ENCODE measurements at regions not wholly inside any gene's neighbourhood (a gene's known extent, or its start where the extent isn't known, plus 50 kb on each side); places are given as distances from the start of the nearest gene placed in this dataset.
A peak's percentile ranks its signal among the peaks of the same experiment; 100 is the strongest.
"Not testable (repeated sequence)": the region's sequence is repeated elsewhere in the genome, so short reads cannot be mapped to it uniquely, and the experiment has no call there.

DNA sequence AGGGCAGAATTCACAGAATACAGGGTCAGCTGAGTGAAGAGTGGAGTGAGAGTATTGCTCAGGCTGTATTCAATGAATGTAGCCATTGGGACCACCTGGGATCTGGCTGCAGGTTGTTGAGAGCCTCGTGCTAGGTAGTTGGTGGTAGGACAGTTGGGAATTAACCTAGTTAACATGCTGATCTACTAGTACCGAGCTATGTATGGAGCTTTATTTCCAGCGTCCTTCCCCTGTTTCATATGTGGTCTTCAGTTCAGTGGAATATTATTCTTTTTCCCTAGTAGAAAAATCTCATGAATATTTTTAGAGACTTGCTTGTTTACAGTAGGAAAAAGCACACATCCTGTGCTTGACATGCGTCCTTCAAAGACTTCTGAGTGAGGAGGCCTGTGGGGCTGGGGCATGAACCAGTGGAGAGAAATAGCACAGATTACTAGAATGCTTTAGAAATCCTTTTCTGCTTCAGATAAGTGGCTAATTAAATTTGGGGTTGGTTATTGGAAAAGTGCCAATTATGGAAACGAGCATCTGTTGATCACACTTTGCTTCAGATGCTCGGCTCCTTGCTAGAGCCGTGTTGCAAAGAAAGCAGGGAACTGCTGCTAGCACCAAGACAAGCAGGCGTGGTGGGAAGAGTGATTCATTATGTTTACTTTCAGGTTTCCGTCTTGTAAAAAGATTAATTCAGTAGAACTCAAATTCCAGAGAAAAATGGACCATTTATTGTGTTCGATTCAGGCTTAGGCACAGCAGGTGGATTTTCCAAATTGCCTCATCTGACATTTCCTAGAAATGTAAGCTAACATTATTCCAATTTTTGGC lies 53.6 kb downstream of the ARF6 start:
- no peak for DNase-seq
- peak; percentile 41 for ATAC-seq

DNA sequence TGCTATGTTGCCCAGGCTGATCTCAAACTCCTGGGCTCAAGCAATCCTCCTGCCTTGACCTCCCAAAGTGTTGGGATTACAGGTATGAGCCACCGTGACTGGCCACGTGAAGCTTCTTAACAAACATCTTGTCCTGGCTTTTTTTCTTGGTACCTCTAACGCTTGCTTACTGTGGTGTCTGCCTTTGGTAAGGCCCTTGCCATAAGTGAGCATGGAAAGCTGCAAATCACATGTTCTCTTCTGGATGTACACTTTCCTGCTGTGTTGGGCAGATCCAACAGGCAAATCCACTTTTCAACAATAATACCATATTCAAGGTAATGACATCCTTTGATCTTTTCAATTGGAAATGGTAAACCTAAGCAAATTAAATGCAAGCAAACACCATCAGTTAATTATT lies 54.6 kb downstream of the ARF6 start:
- no peak for ATAC-seq
- no peak for DNase-seq

DNA sequence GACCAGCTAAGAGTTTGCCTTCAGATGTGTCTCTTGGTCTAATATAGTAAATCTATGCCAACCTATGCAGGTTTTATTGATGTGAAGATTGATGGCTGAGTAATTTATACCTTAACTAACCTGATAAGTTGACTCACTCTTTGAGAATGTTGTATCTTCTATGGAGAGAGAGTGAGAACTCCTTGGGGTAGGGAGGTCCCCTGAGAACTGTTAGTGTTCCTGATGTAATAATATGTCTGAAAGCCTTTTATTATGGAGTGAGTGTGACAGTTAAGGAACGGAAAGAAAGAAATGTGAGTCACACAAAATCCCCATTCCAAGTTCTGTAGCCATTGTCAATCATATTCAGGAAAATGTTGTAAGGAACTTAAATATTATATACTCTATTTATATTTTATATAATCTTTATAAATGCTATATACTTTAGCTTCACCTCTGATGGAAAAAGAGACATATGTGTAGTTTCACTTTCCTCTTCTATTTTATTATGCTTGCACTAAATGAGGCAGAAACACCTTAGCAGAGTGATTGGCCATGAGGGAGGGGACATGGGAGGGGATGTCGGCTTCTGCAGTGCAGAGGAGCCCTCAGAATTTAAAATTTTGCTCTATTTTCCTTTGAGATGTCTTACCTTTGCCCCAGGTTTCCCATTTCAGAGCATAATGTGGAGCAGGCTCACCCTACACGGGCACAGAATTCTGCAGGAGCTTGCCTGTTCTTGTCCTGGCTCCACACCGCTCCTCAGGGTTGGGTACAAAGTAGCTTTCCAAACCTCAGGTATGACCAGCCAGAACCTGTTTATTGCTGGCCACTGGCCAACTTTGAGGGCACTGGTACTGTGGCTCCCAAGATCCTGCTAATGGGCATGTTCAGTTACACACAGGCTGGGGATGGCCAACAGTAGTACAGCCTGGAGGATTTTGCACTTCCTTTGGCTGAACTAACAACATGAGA lies 57.7 kb downstream of the ARF6 start:
- ATAC-seq (peak; percentile 88), DNase-seq (no peak)

DNA sequence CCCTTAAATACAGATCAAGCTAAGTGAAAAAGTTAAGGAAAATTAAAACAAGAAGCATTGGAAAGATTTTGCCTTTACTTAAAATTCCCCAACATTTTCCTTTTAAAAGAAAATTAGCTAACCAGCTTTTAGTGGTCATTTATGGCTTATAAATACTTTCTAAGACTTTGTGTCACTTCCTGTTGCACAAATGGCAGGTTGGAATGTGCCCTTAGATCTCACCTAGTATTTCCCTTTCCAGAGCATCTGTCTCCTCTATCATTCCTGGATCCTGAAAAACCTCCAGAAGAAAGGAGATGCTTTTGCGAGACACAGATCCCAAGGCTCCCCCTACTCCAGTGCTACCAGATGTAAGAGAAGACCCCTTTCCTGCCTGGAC lies 58.3 kb downstream of the ARF6 start:
- ATAC-seq (no peak), DNase-seq (no peak)

DNA sequence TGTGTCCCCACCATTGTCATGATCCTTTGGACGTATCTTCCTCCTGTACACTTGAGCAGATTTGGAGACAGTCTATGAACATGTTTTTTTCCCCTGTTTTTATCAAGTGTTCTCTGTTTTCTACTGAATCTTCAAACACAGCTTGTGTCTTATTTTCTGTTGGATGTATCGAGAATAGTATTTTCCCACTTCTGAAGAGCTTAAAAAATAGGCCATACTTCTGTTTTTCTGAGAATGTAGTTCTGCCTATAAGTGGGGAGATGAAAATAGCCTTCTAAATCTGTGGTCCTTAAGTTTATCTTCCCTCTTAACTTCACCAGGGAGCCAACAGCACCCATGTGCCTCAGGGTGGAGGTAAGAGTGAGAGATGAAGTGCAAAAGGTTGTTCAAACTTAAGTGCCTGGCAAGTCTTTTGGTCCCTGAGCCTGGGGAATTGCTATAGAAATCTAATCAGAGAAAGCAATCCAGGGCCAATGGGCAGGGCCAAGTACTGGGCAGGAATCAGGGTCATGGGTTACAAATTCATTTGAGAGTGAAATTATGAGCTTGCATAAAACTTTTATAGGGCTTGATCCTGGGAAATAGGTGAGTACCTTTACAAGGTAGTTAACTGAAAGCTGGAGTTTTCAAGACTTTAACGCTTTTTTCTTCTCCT lies 58.9 kb downstream of the ARF6 start:
- DNase-seq, result no peak

DNA sequence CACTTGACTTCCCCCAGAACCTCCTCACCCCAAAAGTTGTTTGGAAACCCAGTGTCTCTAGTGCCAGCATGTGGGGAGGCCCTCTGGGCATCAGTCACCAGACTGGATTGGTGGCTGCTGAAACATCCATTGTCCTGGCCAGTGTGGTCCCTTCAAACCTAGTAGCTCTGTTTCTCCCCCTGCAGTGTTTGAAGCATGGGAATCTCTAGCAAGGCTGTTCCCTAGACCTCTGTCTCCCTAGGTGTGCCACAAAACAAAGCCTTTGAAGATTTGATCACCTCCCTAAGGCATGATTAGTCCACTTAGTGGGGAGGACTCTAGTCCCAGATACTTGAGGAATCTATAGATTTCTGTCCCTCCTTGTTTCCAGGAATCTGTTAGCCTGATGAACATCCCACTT lies 60.3 kb downstream of the ARF6 start:
- DNase-seq, result no peak
- ATAC-seq, result no peak

More for the DNA sequence above, 58.9 kb downstream of the ARF6 start:
- ATAC-seq, result no peak

DNA sequence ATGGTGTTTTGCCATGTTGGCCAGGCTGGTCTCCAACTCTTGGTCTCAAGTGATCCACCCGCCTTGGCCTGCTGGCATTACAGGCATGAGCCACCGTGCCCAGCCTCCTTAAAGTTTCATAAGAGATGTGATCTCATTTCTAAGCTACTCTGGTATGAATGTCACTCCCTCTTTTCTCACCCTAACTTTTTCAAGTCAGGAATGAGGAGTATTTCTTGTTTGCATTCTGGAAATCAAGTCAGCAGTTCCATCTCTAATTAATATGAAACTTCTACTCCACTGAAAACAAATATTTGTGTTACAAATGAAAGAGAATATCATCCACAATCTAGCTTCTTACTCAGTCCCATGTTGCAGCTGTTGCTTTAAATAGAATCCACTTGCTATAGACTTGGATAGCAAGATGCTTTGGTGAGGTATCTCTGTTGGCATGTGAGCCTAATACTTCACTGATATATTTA lies 61.3 kb downstream of the ARF6 start:
- no peak for ATAC-seq
- no peak for DNase-seq

DNA sequence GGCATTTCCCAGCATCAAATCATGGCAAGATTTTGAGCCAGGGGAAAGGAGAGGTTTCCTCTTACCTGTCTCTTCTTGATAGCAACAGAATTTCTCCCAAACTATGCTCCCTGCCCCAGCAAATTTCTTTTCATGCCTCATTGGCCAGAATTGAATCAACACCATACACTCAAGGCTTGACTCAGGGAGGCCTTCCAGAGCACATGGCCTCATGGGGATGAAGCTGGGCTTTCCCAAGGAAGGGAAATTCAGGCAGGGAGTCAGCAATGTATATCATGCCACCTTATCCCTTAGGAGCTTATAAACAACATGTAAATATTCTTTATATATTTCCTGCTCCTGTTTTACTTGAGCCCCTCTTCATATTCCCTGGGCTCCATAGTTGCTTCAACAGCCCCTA lies 62.1 kb downstream of the ARF6 start:
- DNase-seq, result no peak
- no peak for ATAC-seq

DNA sequence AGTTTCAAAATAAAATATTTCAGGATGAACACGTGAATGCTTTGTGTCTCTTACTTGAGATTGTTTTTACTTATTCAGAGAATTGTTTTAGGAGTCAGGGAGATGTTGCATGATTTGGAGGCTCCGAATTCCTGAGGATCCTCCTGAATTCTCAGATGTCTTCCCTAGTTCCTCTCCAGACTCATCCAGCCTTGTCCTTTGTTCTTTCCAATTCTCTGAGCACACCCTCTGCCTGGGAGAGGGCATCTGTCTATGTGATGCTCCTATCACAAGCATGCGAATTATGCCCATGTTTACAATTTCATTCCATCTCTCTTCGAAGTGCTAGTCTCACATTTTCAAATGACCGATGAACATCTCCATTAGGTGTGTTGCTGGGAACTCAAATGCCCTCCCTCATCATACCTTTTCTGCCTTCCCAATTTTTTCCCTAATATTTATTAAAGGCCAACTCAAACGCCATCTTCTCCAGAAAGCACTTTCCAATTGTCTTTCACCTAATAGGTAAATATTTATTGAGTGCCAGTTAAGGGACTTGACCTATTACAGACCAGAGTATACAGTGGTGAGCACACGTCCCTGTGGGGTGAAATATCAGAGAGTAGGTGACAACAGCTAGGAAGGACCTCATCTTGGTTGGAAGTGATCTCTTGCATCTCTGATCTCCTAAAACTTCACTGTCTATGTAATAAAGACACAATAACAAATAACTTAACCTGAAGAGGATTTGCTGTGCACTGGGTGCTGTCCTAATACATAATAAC lies 64.4 kb downstream of the ARF6 start:
- ATAC-seq, result no peak
- DNase-seq, result no peak

DNA sequence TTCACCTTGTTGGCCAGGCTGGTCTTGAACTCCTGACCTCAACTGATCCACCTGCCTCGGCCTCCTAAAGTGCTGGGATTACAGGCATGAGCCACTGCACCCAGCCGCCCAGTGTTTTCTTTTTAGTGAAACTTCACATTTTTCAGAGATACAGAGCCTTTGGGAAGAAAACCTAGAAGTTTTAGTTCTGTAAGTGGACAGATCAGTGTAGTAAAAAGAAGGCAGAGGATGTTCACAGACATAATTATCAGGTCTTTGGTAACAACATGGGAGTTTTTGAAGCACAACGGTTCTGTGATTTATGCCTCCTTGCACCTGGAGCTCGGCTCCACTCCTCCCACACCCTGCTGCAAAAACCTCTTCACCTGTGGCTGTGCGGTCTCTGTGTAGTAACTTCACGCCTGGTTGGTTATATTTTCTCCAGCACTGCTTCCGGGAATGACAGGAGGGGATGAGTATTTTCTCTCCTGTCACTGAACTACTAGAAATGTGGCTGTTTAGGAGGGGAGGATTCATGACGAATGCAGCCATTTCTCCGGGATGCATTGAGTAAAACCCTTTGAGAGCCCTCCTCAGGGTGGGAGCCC lies 67.0 kb downstream of the ARF6 start:
- ATAC-seq (no peak), DNase-seq (no peak)

DNA sequence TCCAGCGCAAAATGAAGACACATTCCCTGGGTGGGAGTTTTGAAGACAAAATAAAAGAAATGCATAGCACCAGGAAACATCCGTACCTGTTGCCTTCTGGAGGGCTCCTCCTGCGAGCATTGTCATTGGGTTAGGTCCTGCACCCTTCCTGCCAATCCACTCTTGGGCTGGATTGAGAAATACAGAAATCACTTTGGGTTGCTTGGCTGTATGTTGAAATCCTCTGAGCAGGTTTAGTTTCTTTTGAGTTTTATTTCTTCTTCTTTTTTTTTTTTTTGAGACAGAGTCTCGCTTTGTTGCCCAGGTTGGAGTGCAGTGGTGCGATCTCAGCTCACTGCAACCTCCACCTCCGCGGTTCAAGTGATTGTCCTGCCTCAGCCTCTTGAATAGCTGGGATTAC lies 67.6 kb downstream of the ARF6 start:
- DNase-seq (no peak), ATAC-seq (no peak)

DNA sequence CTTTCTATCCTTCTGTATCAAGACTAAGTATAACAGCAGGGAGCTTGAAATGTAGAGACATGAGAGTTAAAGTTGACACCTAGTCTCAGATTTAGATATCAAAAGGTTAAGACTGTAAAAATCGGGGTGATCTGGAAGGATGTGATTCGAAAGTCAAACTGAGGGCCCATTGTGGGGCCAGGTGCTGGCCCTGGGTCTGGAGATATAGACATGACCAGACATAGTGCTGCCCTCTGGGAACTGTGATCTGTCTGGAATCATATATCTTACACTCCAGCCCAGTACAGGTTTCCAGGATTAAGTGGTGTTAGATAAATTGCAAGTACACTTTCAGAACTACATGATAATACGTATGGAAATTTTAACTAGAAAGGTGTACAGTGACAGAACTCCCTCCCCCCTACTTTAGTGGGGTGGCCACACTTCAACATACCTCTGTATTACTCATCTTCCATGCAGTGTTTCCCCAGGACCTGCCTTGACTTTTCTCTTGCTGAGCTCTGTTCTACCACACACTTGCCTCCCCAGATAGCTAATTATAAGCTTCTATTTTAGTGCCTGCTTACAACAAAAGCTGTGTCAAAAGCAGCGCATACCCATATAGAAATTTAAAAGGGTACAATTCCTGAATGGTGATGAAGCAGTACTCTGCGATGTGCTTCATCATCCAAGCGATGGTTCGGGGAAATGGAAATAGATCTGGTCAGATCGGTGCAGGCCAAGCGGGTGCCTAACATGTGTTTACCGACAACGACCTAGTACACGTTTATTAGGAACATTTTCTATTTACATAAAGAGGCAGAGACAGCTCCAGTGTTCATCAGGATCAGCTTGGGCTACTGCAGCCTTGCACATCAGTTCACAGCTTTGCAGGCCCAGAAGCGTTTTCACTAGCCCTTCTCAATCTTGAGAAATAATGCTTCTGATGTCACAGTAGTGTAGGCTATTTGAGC lies 68.7 kb downstream of the ARF6 start:
- peak; percentile 89 for ATAC-seq
- no peak for DNase-seq

DNA sequence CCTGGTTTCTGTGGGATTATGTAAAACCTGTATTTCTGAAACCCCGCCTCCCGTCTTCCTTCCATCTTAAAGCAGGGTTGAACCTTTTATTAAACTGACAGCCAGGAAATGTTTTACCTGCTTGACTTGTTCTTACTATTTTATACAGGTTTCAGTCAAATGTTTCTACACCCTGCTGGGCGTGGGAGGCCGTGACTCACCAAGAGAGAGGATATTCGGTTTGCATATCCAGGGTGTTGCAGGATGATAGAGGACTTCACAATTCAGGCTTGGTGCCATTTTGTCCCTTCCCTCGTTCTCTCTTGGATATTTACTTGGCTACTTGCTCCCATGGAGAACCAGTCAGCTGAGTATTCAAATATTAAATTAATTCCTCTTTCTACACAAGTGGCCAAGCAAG lies 69.7 kb downstream of the ARF6 start:
- ATAC-seq (peak; percentile 69), DNase-seq (peak; percentile 63)

DNA sequence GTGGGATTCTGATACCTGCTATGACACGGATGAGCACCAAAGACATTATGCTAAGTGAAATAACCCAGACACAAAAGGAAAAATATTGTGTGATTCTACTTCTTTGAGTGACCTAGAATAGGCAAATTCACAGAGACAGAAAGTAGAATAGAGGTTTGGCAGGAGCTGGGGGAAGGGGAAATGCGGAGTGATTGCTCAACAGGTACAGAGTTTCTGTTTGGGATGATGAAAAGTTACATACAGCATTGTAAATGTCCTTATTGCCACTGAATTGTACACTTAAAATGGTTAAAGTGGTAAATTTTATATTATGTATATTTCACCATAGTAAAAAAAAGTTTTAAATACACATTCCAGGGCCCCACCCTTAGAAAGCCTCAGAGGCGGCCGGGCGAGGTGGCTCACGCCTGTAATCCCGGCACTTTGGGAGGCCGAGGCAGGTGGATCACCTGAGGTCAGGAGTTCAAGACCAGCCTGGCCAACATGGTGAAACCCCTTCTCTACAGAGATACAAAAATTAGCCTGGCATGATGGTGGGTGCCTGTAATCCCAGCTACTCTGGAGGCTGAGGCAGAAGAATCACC lies 72.3 kb downstream of the ARF6 start:
- not testable (repeated sequence) for DNase-seq, ATAC-seq

DNA sequence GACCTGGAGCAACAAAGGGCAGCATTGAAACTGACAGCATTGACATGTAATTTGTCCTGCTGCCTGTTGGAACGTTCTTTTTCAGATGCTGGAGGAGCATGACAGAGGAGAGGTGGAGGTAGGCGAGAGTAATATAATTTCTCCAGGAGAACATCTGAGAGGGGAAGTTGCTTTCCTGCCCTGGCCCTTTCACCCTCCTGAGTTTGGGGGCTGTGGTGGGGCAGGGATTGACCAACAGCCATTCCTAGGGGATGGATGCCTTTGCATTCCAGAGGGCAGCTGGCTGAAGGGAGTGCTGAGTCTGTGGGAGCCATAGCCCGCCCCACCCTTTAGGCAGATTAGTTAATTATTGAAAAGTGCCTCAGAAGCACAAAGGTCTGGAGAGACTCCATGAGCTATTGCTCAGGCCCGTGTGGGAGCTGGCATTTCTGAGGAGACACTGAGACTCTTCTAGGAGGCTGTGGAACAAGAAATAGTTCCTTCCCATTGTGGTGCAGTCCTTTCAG lies 73.5 kb downstream of the ARF6 start:
- DNase-seq (no peak), ATAC-seq (no peak)

DNA sequence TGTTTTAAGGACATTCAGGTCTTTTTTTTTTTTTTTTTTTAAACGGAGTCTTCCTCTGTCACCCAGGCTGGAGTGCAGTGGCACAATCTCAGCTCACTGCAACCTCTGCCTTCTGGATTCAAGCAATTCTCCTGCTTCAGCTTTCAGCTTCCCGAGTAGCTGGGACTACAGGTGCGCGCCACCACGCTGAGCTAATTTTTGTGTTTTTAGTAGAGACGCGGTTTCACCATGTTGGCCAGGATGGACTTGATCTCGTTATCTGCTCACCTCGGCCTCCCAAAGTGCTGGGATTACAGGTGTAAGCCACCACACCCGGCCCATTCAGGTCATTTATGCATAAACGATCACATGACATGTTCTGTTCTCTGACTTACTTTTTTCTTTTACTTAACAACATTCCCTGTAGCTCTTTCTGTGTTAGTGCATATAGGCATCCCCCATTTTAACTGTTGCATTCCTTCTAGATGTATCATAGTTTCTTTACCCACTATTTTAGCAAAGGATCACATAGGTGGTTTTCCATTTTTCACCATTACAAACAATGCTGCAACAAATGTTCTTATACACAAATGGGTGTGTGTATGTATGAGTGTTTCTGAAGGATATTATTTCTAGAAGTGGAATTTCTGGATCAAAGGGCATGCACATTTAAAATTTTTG lies 74.2 kb downstream of the ARF6 start:
- ATAC-seq, result no peak

DNA sequence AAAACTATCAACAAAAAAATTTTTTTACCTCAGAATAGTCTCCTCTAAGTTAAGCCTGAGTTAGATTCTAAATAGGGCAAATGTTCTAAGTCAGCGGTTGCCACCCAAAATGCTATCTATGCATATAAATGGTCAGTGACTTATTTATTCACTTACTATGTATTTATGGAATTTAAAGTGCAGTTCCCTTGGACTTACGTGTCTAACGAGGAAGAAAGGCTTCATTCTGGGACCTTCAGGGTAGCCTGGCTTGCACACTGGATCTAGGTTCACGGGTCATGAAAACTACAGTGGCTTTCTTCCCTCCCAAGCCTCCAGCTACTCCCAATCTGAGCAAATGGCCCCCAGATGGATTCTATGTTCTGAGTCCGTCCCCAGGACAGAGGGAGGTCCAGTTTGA lies 77.1 kb downstream of the ARF6 start:
- ATAC-seq (no peak), DNase-seq (no peak)

More for the DNA sequence above, 74.2 kb downstream of the ARF6 start:
- DNase-seq, result no peak

DNA sequence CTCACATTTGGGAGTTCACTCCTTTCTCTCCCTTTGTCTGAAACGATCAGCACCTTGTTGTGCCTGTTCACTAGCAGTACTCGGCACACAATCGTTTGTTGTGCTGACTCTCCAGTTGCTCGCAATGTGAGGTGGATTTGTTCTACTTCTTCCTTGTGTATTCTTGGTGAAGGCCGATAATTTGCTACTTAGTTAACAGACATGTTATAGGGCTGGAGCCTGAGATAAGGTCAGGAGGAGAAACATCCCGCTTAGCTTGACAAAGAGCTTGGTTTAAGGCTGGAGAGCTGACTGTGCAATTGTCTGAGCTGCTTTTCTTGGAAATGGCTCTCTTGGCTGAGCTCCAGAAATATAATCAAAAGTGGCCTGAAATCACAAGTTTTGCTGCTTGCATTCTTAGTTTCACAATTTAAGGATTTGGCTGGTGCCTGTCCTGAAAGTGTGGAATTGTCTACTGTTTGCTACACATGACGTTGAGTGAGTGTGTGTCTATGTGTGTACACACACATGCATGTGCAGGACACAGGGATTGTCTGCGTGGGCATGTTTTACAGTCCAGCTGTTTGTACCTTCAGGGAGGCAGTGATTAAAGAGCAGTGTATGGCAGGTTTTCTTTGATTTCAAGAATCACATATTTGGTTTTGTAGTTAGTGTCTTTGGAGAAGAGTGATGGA lies 77.7 kb downstream of the ARF6 start:
- no peak for ATAC-seq
- no peak for DNase-seq
